ENCODE measurements at regions not wholly inside any gene's neighbourhood (a gene's known extent, or its start where the extent isn't known, plus 50 kb on each side); places are given as distances from the start of the nearest gene placed in this dataset.
"Not testable (repeated sequence)": the region's sequence is repeated elsewhere in the genome, so short reads cannot be mapped to it uniquely, and the experiment has no call there.

GRCh38 chr13:79859756-79860155 is 378.8 kb downstream of the NDFIP2 start:
- DNase-seq = no peak

DNA sequence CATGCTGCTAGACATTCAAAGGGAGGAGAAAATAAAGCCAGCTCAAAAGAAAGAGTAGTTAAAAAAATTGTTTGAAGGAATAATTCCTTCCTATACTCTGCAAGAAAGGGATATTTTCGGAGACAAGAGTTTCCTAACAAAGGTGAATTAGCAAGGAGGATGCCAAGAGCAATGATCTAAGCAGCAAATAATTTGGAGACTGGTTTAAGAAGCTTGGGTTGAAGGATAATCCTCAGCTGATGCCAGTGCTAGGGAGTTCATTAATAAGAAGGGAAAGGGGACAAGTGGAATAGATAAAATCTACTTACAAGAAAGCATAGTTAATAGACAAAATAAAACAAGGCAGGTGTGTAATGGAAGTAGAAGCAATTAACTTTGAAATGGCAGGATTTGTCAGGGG is 372.3 kb downstream of the NDFIP2 start:
- DNase-seq = no peak

GRCh38 chr13:79851318-79851717 is 370.4 kb downstream of the NDFIP2 start:
- DNase-seq = no peak

- DNase-seq = no peak
These were observed 367.1 kb downstream of the NDFIP2 start for GRCh38 chr13:79847882-79848592.

- no peak for DNase-seq
These were observed 365.4 kb downstream of the NDFIP2 start for GRCh38 chr13:79846386-79846785.

DNA sequence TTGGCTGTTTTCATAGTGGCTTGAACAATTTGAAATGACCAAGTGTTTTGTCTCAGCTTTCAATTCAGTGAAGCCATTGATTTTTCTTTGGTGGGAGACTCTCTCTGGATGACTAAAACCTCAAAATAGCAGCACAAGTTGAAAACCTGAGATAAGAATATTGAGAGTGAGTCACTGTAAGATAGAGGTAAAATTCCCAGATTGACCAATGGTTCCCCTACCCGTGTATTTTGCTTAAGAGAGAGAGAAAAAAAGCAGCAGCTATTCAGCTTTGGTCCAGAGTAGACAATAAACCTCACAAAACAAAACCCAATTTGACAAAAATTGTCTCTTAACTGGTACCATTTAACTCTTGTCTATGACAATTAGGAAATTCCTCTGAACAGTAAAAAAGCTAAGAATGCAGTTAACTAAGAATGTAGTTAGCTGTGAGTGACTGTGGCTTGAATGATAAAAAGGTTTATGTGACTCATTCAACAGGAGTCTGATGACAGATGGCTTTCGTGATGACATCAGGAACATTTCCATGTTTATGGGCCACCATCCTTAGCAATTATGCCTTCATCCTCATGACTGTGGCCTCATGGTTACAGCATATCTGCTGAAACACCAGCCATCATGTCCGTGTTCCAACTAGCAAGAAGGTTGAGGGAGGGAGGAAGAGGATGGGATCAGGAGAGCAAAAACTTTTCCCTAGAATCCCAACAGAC is 356.9 kb downstream of the NDFIP2 start:
- no peak for DNase-seq

DNA sequence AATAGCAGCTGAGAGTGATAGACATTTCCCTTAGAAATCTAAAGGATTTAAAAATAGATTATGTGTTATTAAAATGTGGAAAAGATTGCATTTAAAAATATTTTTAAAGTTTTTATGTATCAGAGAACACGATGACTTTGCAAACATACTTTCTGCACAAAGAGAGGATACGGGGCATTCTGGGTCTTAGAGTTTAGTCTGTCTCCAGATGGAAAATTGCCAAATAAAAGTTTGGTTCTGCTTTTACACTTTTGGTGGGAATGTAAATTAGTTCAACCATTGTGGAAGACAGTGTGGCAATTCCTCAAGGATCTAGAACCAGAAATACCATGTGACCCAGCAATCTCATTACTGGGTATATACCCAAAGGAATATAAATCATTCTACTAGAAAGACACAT is 355.2 kb downstream of the NDFIP2 start:
- not testable (repeated sequence) for DNase-seq

DNA sequence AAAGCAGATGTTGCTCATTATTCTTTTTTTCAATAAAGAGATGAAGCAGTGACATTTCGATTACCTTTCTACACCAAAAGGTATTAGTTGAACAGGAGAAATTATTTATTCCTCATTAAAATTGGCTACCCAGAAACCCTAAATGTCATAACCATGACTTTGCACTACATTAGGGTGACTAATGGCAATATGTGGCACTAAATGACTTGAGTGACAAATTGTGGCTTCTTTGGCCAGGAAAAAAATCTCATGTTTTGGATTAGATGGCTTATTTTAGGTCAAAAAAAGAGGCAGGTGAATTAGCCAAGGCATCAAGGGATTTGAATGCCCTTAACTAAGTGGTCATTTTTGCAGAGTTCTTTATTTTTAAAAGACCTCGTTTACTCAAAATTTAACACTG is 353.9 kb downstream of the NDFIP2 start:
- DNase-seq = no peak

GRCh38 chr13:79833991-79834390 is 353.0 kb downstream of the NDFIP2 start:
- DNase-seq = no peak

- DNase-seq = no peak
These were observed 350.6 kb downstream of the NDFIP2 start for GRCh38 chr13:79831556-79831955.

GRCh38 chr13:79830945-79831344 is 350.0 kb downstream of the NDFIP2 start:
- no peak for DNase-seq

DNA sequence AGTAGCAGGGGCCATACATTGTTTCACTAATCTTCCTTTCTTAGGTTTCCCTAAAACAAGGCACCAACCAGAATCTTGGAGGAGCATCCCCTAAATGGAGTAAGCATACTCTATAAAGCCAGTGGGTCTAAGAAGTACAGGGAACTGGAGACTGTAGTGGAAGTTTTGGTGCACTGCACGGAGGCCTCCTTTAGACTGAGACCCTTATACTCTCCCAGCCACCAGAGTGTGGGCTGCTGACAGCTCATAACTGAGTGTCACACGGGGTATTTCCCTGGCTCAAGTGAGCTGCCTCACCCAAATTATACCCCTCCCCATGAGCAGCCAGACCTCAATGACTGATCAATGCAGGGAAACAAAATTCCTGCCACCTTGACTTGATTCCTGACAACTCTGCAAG is 349.5 kb downstream of the NDFIP2 start:
- DNase-seq = no peak

- DNase-seq = no peak
These were observed 348.9 kb downstream of the NDFIP2 start for GRCh38 chr13:79829880-79830279.

DNA sequence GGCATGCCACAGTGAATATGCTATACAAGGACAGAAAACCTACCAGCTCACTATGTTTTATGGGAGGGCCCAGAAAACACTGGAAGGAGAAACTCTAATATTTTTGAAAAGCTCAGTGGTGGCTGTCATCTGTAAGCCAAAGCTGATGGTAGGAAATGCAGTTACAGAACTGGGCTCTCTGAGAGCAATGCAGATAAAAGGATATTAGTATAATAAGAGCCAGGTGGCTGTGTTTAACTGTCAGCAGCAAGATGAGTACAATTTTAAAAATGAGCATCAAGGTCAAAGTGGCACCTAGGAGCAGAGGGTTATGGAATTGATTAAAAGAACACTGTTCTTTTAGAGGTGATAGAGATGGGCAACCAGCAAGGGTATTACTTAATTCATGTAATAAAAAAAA is 345.0 kb downstream of the NDFIP2 start:
- no peak for DNase-seq

DNA sequence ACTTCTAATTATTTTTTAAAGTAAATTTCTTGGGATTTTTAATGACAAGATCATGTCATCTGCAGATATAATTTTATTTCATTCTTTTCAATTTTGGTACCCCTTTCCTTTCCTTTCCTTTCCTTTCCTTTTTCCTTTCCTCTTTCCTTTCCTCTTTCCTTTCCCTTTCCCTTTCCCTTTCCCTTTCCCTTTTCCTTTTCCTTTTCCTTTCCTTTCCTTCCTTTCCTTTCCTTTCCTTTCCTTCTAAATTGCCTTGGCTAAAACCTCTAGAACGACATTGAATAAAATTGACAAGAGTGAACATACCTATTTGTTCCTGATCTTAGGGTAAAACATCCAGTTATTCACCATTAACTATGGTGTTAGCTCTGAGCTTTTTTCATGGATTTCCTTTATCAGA is 334.1 kb downstream of the NDFIP2 start:
- no peak for DNase-seq

GRCh38 chr13:79812070-79812850 is 331.3 kb downstream of the NDFIP2 start:
- DNase-seq = no peak

DNA sequence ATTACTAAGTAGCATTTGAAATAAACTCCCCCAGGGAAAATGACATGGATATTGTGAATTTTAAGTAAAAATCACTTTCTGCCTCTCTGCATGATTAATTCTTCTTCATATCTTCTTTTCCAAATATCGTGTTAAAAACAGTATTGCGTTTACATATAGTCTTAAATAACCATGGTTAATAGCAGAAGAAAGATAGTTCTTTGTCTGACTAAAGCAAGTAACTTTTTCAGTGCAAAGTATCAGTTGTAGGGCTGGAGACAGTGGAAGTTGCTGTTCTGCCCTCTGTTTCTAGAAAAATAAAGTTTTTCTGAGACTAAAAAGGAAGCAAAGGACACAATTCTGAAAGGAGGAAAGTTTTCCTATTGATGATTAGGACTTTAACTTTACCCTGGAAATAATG is 330.2 kb downstream of the NDFIP2 start:
- no peak for DNase-seq

GRCh38 chr13:79810669-79811068 is 329.7 kb downstream of the NDFIP2 start:
- DNase-seq = no peak

DNA sequence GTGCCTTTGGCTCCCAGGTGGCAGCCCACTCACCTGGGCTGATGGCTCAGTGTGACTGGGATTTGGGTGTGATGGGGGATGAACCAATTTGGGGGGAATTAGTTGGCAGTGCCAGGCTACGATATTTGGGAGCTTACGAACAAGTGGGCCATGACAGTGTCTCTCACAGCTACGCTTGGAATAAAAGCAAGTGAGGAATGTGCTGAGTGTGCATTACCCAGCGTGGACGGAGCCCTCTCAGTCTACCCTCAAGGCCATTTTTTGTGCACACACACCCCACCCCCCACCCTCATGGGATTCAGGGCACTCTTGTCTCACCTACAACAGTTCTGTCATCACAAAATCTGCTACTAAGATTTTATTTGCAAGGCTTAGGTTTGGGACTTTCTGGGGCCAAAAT is 329.1 kb downstream of the NDFIP2 start:
- no peak for DNase-seq

DNA sequence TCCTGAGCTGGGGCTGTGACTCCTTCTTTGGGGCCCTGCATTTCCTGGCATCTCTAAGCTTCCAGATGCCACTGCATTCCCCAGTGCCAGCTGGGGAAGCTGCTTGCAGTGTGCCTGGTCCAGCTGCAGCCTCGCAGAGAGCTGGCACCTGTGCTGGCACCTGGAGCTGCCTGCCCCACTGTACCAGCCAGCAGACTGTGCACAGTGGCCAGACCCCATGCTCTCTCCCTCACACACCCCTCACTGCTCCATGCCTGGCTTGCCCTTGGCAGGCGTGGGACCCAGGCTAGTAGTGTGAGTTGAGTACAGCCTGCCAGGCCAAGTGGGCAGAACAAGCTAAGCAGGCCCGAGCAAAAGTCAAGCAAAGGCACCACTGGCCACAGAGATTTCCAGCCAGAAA is 327.5 kb downstream of the NDFIP2 start:
- no peak for DNase-seq

DNA sequence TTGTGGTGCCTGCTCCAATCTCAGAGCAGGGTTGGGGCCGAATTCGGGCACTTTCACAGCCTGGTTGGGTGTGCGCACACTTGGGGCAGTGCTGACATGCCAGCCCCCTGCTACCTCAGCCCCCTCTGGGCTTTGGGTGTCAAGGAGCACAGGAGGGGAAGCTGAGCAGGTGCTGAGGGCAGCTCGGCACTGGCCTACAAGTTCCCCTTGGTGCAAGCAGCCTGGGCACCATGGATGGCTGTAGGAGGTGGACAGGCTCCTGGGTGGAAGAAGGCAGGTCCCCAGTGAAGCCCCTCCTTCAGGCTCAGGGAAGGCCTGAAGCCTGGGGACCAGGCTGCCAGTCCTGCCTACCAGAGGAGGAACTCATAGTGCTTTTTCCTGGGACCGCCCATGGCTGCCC is 326.6 kb downstream of the NDFIP2 start:
- no peak for DNase-seq

DNA sequence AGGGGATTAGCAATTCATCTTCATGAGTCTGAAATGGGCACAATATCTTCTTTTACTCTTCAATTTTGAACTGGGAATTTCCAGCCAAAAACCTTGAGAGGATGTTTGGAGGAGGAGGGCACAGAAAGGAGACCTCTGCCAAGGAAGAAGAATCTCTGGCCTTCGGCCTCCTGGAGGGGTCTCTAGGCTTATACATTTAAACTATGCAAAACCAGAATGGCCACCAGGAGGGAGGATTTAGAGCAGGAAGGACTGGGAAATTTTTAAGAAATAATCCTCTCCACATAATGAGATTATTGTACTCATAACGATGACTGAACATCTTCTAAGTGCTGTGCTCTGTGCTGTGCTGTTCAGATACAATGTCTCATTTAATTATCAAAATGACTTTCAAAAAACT is 325.9 kb downstream of the NDFIP2 start:
- DNase-seq = no peak

- no peak for DNase-seq
These were observed 324.4 kb downstream of the NDFIP2 start for GRCh38 chr13:79805317-79805716.

DNA sequence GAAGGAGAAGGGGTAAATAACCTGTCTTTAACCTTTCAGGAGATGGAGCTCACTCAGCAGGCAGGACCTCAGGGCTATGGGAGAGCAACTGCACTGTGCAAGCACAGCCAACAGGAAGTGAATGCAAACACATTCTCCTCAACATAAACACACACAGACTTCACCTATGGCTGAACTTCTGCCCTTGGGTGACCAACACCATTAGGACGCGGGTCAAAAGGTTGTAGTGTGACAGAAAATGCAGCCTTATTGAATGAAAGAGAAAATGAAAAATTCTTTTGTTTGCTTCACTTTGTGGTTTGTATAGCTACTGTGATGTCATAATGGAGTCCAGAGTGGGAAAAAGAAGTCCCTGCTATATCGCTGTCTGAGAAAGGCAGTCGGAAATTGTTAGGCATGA is 323.0 kb downstream of the NDFIP2 start:
- no peak for DNase-seq
